Kidney tubule cell (primary cell): ENCODE measurements at regions not wholly inside any gene's neighbourhood (a gene's known extent, or its start where the extent isn't known, plus 50 kb on each side); places are given as distances from the start of the nearest gene placed in this dataset.

Experiments
- DNase-seq: peaks from one replicate; pipeline ENCODE4 v3.0.0-alpha.2; 2018; ENCODE audit warnings: low spot score

DNA sequence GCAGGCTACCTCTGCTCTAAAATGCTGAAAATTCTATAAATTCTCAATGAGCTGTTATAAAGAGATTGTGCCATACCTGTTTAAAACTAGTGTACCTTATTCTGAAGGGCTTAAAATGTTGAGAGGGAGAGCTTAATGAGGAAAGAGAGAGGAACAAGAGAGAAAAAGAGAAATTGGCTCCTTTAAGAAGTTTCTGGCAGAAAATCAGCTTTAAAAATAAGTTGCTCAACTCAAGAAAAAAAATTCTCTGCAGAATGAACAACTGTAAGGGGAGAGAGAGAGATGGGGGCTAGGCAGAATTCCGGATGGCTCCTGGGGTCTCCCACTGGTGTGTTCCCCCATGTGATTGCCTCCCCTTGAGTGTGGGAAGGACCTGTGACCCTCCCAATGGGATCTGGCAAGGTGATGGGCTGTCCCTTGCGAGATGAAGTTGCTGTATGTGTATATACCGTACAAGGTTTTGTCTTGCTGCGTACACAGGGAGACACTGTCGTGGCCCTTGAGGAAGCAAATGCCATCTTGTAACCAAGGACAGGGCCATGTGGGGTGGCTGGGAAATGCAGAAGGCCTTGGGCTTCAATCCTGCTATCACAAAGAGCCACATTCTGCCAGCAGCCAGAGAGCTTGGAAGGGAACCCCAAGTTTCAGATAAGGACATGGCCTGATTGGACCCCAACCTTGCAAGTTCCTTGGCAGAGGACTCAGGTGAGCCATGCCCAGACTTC lies 64.3 kb upstream of the S1PR3 start:
- DNase-seq = no peak

GRCh38 chr9:88927510-88927909 lies 63.8 kb upstream of the S1PR3 start:
- no peak for DNase-seq

DNA sequence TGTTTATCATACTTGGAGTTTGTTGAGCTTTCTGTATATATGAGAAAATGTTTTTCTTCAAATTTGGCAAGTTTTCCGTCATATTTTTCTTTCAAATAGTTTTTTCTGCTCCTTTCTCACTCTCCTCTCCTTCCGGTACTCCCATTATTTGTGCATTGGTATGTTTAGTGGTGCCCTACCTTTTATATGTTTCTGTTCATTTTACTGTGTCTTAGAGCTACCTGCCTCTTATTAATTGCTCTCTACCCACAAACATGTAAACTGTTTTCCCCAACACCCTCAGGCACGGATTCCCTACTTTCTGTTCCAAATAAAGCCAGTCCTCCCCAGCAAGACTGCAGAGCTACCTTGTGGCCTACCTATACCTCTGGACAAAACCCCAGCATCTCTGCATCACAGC lies 60.6 kb upstream of the S1PR3 start:
- DNase-seq = no peak

GRCh38 chr9:88932766-88933165 lies 58.5 kb upstream of the S1PR3 start:
- DNase-seq = no peak

DNA sequence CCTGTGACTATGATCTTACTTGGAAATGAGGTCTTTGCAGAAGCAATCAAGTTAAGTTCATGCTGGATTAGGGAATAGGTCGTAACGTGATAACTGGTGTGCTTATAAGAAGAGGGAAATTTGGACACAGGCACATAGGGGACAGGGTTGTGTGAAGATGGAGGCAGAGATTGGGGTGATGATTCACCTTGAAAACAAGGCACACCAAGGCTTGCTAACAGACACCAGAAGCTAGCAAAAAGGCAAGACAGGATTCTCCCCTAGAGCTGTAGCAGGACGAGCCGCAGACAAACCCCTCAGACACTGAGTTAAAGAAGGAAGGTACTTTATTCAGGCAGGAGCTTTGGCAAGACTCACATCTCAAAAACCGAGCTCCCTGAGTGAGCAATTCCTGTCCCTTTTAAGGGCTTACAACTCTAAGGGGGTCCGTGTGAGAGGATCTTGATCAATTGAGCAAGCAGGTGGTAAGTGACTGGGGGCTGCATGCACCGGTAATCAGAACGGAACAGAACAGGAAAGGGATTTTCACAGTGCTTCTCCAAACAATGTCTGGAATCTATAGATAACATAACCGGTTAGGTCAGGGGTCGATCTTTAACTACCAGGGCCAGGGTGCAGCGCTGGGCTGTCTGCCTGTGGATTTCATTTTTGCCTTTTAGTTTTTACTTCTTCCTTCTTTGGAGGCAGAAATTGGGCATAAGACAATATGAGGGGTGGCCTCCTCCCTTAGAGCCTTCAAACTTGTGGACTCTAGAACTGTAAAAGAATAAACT lies 57.5 kb upstream of the S1PR3 start:
- no peak for DNase-seq

- no peak for DNase-seq
Observed at GRCh38 chr9:88934876-88935535, 56.3 kb upstream of the S1PR3 start.

DNA sequence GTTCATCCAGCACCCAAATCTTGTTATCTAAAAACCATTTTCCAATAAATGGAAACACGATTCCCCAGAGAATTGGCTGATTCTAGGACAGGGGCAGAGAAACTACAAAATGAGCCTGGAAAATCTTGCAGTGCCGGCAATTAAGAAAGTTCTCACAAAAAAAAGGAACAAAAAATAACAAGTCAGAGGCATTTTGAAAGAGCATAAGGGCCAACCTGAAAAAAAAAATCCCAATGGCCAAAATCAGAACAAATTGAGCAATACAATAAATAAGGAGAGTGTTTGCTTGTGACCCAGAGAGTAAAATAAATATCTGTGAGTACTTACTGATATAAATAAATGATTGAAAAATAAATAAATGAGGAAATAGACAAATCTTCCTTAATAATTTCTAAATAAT lies 55.1 kb upstream of the S1PR3 start:
- DNase-seq = no peak

DNA sequence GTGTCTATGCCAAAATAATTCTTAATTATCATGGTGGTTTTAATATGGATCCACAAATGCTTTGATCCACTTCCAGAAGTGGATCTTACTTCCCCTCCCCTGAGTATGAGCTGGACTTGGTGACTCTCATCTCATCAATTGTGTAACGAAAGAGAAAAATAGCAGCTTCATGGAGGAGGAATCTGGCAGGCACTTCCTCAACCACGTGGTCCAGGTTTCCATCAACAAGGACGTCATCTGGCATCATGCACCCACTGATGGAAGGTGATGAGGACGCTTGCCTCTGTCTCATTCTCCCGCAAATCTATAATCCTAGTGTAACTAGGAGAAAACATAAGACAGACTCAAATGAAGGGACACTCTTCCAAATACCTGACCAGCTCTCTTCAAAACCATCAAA lies 54.6 kb upstream of the S1PR3 start:
- no peak for DNase-seq

GRCh38 chr9:88937248-88937647 lies 54.0 kb upstream of the S1PR3 start:
- no peak for DNase-seq

GRCh38 chr9:88938189-88938588 lies 53.1 kb upstream of the S1PR3 start:
- no peak for DNase-seq
